ENCODE measurements at regions not wholly inside any gene's neighbourhood (a gene's known extent, or its start where the extent isn't known, plus 50 kb on each side); places are given as distances from the start of the nearest gene placed in this dataset.

DNA sequence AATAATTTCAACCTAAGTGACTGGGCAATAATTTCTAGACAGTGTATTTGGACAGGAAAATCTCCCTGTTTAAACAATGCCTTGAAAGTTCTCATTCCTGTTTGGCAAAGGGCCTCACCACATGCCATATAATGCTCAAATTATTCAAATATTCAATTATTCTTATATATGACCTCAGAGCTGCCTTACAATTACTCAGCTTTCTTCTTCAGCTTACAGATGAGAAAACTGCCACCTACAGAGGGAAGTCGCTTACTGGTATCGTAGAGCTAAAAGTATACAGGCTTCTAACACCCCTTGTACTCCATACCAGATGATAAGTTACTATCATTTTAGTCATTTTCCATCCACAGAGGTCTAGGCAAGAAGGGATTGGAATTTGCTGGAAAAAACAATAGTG lies 830.3 kb downstream of the BRINP1 start (continued):
- TF ChIP-seq ZNF114 (CRISPR knock-in tag; IDR thresholded peaks at IDR 0.05) (no peak), EZH2 (IDR thresholded peaks at IDR 0.05; ENCODE audit: low read depth, unreplicated experiment) (no peak)

DNA sequence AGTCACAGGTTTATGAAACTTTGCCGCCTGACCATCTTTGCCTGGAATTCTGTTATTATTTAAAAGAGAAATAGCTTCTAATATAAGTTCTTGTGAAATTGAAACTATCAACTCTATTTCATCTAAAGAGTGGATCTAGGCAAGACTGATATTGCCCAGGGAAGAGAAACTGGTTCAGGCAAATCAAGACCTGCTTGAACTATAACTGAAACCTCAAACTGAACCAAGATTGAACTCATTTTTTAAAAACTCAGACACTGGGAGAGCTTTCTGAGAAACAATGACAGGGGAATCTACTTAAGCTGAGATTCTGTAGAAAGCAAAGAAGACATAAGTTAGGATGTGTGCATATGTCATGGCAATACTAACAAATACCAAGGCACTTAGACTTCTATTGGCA lies 815.8 kb downstream of the BRINP1 start:
- TF ChIP-seq CREB1 (CRISPR knock-in tag; IDR thresholded peaks at IDR 0.05; ENCODE audit: low read depth) (no peak), ZNF114 (CRISPR knock-in tag; IDR thresholded peaks at IDR 0.05) (no peak), JUNB (IDR thresholded peaks at IDR 0.05; ENCODE audit: unreplicated experiment) (no peak), STAT1 (IDR thresholded peaks at IDR 0.05; ENCODE audit: unreplicated experiment) (no peak), EZH2 (IDR thresholded peaks at IDR 0.05; ENCODE audit: low read depth, unreplicated experiment) (no peak), NANOG (IDR thresholded peaks at IDR 0.05; ENCODE audit: borderline replicate concordance) (no peak), EZH2phosphoT487 (IDR thresholded peaks at IDR 0.05; ENCODE audit: unreplicated experiment) (no peak), ZNF331 (CRISPR knock-in tag; IDR thresholded peaks at IDR 0.05; ENCODE audit: low read depth) (no peak), POLR2AphosphoS5 (IDR thresholded peaks at IDR 0.05; ENCODE audit: low read depth) (no peak)
- TF ChIP-seq, protein P1, sequence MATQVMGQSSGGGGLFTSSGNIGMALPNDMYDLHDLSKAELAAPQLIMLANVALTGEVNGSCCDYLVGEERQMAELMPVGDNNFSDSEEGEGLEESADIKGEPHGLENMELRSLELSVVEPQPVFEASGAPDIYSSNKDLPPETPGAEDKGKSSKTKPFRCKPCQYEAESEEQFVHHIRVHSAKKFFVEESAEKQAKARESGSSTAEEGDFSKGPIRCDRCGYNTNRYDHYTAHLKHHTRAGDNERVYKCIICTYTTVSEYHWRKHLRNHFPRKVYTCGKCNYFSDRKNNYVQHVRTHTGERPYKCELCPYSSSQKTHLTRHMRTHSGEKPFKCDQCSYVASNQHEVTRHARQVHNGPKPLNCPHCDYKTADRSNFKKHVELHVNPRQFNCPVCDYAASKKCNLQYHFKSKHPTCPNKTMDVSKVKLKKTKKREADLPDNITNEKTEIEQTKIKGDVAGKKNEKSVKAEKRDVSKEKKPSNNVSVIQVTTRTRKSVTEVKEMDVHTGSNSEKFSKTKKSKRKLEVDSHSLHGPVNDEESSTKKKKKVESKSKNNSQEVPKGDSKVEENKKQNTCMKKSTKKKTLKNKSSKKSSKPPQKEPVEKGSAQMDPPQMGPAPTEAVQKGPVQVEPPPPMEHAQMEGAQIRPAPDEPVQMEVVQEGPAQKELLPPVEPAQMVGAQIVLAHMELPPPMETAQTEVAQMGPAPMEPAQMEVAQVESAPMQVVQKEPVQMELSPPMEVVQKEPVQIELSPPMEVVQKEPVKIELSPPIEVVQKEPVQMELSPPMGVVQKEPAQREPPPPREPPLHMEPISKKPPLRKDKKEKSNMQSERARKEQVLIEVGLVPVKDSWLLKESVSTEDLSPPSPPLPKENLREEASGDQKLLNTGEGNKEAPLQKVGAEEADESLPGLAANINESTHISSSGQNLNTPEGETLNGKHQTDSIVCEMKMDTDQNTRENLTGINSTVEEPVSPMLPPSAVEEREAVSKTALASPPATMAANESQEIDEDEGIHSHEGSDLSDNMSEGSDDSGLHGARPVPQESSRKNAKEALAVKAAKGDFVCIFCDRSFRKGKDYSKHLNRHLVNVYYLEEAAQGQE (IDR thresholded peaks at IDR 0.05; ENCODE audit: unreplicated experiment) = no peak
- TF ChIP-seq, protein P2, sequence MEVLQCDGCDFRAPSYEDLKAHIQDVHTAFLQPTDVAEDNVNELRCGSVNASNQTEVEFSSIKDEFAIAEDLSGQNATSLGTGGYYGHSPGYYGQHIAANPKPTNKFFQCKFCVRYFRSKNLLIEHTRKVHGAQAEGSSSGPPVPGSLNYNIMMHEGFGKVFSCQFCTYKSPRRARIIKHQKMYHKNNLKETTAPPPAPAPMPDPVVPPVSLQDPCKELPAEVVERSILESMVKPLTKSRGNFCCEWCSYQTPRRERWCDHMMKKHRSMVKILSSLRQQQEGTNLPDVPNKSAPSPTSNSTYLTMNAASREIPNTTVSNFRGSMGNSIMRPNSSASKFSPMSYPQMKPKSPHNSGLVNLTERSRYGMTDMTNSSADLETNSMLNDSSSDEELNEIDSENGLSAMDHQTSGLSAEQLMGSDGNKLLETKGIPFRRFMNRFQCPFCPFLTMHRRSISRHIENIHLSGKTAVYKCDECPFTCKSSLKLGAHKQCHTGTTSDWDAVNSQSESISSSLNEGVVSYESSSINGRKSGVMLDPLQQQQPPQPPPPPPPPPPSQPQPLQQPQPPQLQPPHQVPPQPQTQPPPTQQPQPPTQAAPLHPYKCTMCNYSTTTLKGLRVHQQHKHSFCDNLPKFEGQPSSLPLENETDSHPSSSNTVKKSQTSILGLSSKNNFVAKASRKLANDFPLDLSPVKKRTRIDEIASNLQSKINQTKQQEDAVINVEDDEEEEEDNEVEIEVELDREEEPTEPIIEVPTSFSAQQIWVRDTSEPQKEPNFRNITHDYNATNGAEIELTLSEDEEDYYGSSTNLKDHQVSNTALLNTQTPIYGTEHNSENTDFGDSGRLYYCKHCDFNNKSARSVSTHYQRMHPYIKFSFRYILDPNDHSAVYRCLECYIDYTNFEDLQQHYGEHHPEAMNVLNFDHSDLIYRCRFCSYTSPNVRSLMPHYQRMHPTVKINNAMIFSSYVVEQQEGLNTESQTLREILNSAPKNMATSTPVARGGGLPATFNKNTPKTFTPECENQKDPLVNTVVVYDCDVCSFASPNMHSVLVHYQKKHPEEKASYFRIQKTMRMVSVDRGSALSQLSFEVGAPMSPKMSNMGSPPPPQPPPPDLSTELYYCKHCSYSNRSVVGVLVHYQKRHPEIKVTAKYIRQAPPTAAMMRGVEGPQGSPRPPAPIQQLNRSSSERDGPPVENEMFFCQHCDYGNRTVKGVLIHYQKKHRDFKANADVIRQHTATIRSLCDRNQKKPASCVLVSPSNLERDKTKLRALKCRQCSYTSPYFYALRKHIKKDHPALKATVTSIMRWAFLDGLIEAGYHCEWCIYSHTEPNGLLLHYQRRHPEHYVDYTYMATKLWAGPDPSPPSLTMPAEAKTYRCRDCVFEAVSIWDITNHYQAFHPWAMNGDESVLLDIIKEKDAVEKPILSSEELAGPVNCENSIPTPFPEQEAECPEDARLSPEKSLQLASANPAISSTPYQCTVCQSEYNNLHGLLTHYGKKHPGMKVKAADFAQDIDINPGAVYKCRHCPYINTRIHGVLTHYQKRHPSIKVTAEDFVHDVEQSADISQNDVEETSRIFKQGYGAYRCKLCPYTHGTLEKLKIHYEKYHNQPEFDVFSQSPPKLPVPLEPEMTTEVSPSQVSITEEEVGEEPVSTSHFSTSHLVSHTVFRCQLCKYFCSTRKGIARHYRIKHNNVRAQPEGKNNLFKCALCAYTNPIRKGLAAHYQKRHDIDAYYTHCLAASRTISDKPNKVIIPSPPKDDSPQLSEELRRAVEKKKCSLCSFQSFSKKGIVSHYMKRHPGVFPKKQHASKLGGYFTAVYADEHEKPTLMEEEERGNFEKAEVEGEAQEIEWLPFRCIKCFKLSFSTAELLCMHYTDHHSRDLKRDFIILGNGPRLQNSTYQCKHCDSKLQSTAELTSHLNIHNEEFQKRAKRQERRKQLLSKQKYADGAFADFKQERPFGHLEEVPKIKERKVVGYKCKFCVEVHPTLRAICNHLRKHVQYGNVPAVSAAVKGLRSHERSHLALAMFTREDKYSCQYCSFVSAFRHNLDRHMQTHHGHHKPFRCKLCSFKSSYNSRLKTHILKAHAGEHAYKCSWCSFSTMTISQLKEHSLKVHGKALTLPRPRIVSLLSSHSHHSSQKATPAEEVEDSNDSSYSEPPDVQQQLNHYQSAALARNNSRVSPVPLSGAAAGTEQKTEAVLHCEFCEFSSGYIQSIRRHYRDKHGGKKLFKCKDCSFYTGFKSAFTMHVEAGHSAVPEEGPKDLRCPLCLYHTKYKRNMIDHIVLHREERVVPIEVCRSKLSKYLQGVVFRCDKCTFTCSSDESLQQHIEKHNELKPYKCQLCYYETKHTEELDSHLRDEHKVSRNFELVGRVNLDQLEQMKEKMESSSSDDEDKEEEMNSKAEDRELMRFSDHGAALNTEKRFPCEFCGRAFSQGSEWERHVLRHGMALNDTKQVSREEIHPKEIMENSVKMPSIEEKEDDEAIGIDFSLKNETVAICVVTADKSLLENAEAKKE (CRISPR knock-in tag; IDR thresholded peaks at IDR 0.05) = no peak
- TF ChIP-seq, protein P3, sequence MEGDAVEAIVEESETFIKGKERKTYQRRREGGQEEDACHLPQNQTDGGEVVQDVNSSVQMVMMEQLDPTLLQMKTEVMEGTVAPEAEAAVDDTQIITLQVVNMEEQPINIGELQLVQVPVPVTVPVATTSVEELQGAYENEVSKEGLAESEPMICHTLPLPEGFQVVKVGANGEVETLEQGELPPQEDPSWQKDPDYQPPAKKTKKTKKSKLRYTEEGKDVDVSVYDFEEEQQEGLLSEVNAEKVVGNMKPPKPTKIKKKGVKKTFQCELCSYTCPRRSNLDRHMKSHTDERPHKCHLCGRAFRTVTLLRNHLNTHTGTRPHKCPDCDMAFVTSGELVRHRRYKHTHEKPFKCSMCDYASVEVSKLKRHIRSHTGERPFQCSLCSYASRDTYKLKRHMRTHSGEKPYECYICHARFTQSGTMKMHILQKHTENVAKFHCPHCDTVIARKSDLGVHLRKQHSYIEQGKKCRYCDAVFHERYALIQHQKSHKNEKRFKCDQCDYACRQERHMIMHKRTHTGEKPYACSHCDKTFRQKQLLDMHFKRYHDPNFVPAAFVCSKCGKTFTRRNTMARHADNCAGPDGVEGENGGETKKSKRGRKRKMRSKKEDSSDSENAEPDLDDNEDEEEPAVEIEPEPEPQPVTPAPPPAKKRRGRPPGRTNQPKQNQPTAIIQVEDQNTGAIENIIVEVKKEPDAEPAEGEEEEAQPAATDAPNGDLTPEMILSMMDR (conservative IDR thresholded peaks at IDR 0.05; ENCODE audit: low read depth in 2 of 2) = no peak
- TF ChIP-seq, protein P4, sequence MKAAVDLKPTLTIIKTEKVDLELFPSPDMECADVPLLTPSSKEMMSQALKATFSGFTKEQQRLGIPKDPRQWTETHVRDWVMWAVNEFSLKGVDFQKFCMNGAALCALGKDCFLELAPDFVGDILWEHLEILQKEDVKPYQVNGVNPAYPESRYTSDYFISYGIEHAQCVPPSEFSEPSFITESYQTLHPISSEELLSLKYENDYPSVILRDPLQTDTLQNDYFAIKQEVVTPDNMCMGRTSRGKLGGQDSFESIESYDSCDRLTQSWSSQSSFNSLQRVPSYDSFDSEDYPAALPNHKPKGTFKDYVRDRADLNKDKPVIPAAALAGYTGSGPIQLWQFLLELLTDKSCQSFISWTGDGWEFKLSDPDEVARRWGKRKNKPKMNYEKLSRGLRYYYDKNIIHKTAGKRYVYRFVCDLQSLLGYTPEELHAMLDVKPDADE (IDR thresholded peaks at IDR 0.05) = no peak
- Histone ChIP-seq H3K27ac (ENCODE audit: low read depth) (no peak overlapping the region), H3K4me2 (no peak overlapping the region), H3K4me3 (no peak overlapping the region), H3K4me1 (ENCODE audit: insufficient read depth) (no peaks in the 10 kb centered on the region), H2AFZ (no peak overlapping the region), H3F3A (replicated peaks; ENCODE audit: low read depth) (no peaks in the 10 kb centered on the region), H3K79me2 (replicated peaks; ENCODE audit: insufficient read depth) (no peaks in the 10 kb centered on the region), H3K36me3 (ENCODE audit: insufficient read depth) (no peaks in the 10 kb centered on the region), H3K27me3 (ENCODE audit: insufficient read depth) (no peaks in the 10 kb centered on the region), H4K20me1 (replicated peaks; ENCODE audit: insufficient read depth) (no peaks in the 10 kb centered on the region), H3K9me2 (ENCODE audit: insufficient read depth) (no peaks in the 10 kb centered on the region)
- ATAC-seq (no peak), DNase-seq (ENCODE audit: low spot score) (no peak)
- Mint-ChIP-seq H3K4me3 (no peak overlapping the region), H3K36me3 (ENCODE audit: low read depth) (no peaks in the 10 kb centered on the region), H3K9me3 (no peaks in the 10 kb centered on the region; the same call in 2 of the 3 replicates), H3K27me3 (ENCODE audit: insufficient read depth, low read depth, poor library complexity) (no peaks in the 10 kb centered on the region), H3K4me1 (no peaks in the 10 kb centered on the region), H3K27ac (no peak overlapping the region)

Data from GM23338 (cell line).